A673 (cell line): ENCODE measurements at regions not wholly inside any gene's neighbourhood (a gene's known extent, or its start where the extent isn't known, plus 50 kb on each side); places are given as distances from the start of the nearest gene placed in this dataset.

Source experiments
- BruUV-seq: library from RNA; stranded (reverse); fragments of 400-500 nt; replicated peaks from 2 replicates; lab custom pipeline; 2021; lab: Mats Ljungman, UMichigan
- CTCF ChIA-PET: fragments of 300-600 bp; sonication (Branson Sonifier 250); formaldehyde crosslinking; loops from one replicate; lab custom pipeline; 2022; ENCODE audit warnings: antibody characterized with exemption; lab: Charles Lee
- POLR2A ChIA-PET: fragments of 300-600 bp; sonication (Branson Sonifier 250); formaldehyde crosslinking; loops from one replicate; lab custom pipeline; 2022; ENCODE audit warnings: antibody characterized with exemption; ENCODE audit not compliant: low non-redundant PET; lab: Charles Lee
- DNase-seq: peaks from one replicate; pipeline ENCODE4 v3.0.0-alpha.2; 2015; ENCODE audit warnings: low spot score
- H3K27ac ChIP-seq: fragments of 200-600 bp; sonication (generic); 2 replicates; pipeline ENCODE4 v1.5.1; 2016; ENCODE audit warnings: mixed run types, low read depth, mild to moderate bottlenecking, mixed read lengths, antibody characterized with exemption, low read length; ENCODE audit not compliant: poor library complexity, severe bottlenecking
- H3K27me3 ChIP-seq: fragments of 200-600 bp; sonication (generic); replicated peaks from 2 replicates; pipeline ENCODE4 v1.6.1; 2017; ENCODE audit warnings: mixed run types, low read depth, mild to moderate bottlenecking, mixed read lengths, antibody characterized with exemption, low read length; ENCODE audit not compliant: insufficient read depth, poor library complexity
- H3K36me3 ChIP-seq: fragments of 200-600 bp; sonication (generic); 2 replicates; pipeline ENCODE4 v1.6.1; 2016; ENCODE audit warnings: mixed run types, mild to moderate bottlenecking, mixed read lengths, antibody characterized with exemption, low read length; ENCODE audit not compliant: insufficient read depth, poor library complexity, severe bottlenecking
- H3K4me1 ChIP-seq: fragments of 200-600 bp; sonication (generic); 2 replicates; pipeline ENCODE4 v1.6.1; 2017; ENCODE audit warnings: mixed run types, mild to moderate bottlenecking, mixed read lengths, antibody characterized with exemption, low read length; ENCODE audit not compliant: insufficient read depth, poor library complexity, severe bottlenecking
- H3K4me3 ChIP-seq: fragments of 200-600 bp; sonication (generic); 2 replicates; pipeline ENCODE4 v1.5.1; 2016; ENCODE audit warnings: low read depth, mixed run types, mild to moderate bottlenecking, mixed read lengths, low read length; ENCODE audit not compliant: poor library complexity, severe bottlenecking
- H3K9me3 ChIP-seq: fragments of 200-600 bp; sonication (generic); 2 replicates; pipeline ENCODE4 v1.6.1; 2016; ENCODE audit warnings: mixed run types, low read depth, mild to moderate bottlenecking, mixed read lengths, antibody characterized with exemption, low read length; ENCODE audit not compliant: poor library complexity, severe bottlenecking
- CTCF ChIP-seq: fragments of 300-800, 200-600 bp; sonication (generic); conservative IDR thresholded peaks from 2 replicates; pipeline ENCODE4 v1.5.1; 2017; ENCODE audit warnings: low read depth, mild to moderate bottlenecking, antibody characterized with exemption, low read length, moderate library complexity, mixed read lengths
- EZH2 ChIP-seq: fragments of 200-600 bp; sonication (generic); IDR thresholded peaks from 2 replicates; pipeline ENCODE4 v1.6.1; 2017; ENCODE audit warnings: borderline replicate concordance, low read depth, mild to moderate bottlenecking, mixed read lengths, antibody characterized with exemption, low read length; ENCODE audit not compliant: poor library complexity, severe bottlenecking
- intact Hi-C: fragments of 100-400 bp; cut with micrococcal nuclease; formaldehyde crosslinking; loops from one replicate; pipeline ENCODE4 v1.10.0; 2022; ENCODE audit not compliant: unreplicated experiment

GRCh38 chr11:21635394-21636145 lies 557.3 kb upstream of the ANO5 start:
- Histone ChIP-seq H3K4me1 (no peaks in the 10 kb centered on the region), H3K4me3 (no peak overlapping the region), H3K27me3 (no peaks in the 10 kb centered on the region), H3K36me3 (no peaks in the 10 kb centered on the region), H3K27ac (no peak overlapping the region), H3K9me3 (no peaks in the 10 kb centered on the region)
- no TSS peak for BruUV-seq
- intact Hi-C loops = no loop called here
- ChIA-PET POLR2A (no interaction called here), CTCF (no interaction called here)
- no peak for TF ChIP-seq CTCF
- TF ChIP-seq EZH2 = no peak
- DNase-seq = no peak

- no TSS peak for BruUV-seq
- Histone ChIP-seq H3K4me3 (no peak overlapping the region), H3K27me3 (no peaks in the 10 kb centered on the region), H3K9me3 (no peaks in the 10 kb centered on the region), H3K4me1 (no peaks in the 10 kb centered on the region), H3K27ac (no peak overlapping the region), H3K36me3 (no peaks in the 10 kb centered on the region)
- intact Hi-C loops = no loop called here
- POLR2A ChIA-PET = no interaction called here
- DNase-seq = no peak
- CTCF ChIA-PET = no interaction called here
- TF ChIP-seq EZH2 (no peak), CTCF (no peak)
These were observed 556.3 kb upstream of the ANO5 start for GRCh38 chr11:21636561-21636960.

GRCh38 chr11:21640491-21640890 lies 552.4 kb upstream of the ANO5 start:
- no peak for DNase-seq
- intact Hi-C loops = no loop called here
- TF ChIP-seq CTCF = no peak
- no peak for TF ChIP-seq EZH2
- no peaks in the 10 kb centered on the region for H3K9me3 ChIP-seq
- no peak overlapping the region for H3K27ac ChIP-seq
- ChIA-PET POLR2A (no interaction called here), CTCF (no interaction called here)
- H3K36me3 ChIP-seq = no peaks in the 10 kb centered on the region
- H3K4me3 ChIP-seq = no peak overlapping the region
- no peaks in the 10 kb centered on the region for H3K27me3 ChIP-seq
- H3K4me1 ChIP-seq = no peaks in the 10 kb centered on the region
- no TSS peak for BruUV-seq
